IPS DF 6.9 (cell line): ENCODE measurements at regions not wholly inside any gene's neighbourhood (a gene's known extent, or its start where the extent isn't known, plus 50 kb on each side); places are given as distances from the start of the nearest gene placed in this dataset.
A peak's percentile ranks its signal among the peaks of the same experiment; 100 is the strongest.

Source experiments
- DNase-seq: peaks from one replicate; pipeline ENCODE4 v3.0.0-alpha.2; 2013; ENCODE audit warnings: low read depth, low spot score
- H3K27ac ChIP-seq: one replicate; pipeline ENCODE4 v1.5.1; 2013; ENCODE audit warnings: low read length, control low read depth
- H3K27me3 ChIP-seq: 2 replicates; pipeline ENCODE4 v1.6.1; 2013; ENCODE audit warnings: mild to moderate bottlenecking, low read length; ENCODE audit not compliant: control insufficient read depth, insufficient read depth
- H3K36me3 ChIP-seq: 2 replicates; pipeline ENCODE4 v1.6.1; 2013; ENCODE audit warnings: low read length; ENCODE audit not compliant: control insufficient read depth, insufficient read depth
- H3K4me1 ChIP-seq: 2 replicates; pipeline ENCODE4 v1.6.1; 2013; ENCODE audit warnings: low read length; ENCODE audit not compliant: control insufficient read depth, insufficient read depth
- H3K4me3 ChIP-seq: 2 replicates; pipeline ENCODE4 v1.5.1; 2013; ENCODE audit warnings: mild to moderate bottlenecking, low read length
- H3K9me3 ChIP-seq: 2 replicates; pipeline ENCODE4 v1.6.1; 2013; ENCODE audit warnings: low read length, inconsistent platforms; ENCODE audit not compliant: control insufficient read depth, insufficient read depth
- WGBS: extraction: QIAGEN DNeasy Blood & Tissue Kit; methylation state at CpG from one replicate; pipeline ENCODE4 v1.1.7; 2013; ENCODE audit warnings: mixed read lengths, missing lambda C conversion rate; ENCODE audit not compliant: insufficient read length, insufficient coverage; 5-methylcytosine and 5-hydroxymethylcytosine counted together

DNA sequence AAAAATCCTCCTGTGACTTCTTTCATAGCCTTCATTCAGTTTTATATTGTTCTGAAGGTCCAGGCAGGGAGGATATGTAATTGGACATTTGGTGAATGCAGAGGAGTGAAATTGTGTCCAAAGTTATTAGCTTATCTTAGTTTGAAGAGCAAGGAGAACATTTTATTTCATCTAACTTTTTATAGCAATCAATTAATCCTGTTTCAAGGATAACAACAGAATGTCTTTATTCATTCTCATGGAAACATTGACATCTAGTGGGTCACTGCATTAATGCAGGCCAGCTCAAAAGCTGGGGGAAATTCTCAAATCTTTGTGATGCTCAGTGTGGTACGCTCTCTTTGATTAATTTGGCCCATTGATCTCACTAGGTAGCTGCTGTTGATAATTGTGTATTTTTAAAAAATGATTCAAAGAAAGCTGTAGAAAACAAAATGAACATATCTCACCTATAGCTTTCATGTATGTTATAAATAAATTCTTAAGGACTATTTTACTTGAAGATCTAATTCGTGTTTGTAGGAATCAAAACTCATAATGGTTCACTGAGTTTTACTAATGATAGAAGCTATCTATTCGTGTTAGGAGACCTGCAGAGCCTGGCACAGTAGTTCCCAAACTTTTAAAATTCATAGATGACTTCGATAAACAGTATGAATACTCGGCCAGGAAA lies 150.8 kb upstream of the KCNMB2 start:
- no peaks in the 10 kb centered on the region for H3K27me3 ChIP-seq

GRCh38 chr3:178386401-178386800 lies 149.8 kb upstream of the KCNMB2 start:
- no peak overlapping the region for H3K27ac ChIP-seq

More for the DNA sequence above, 150.8 kb upstream of the KCNMB2 start:
- H3K36me3 ChIP-seq, result no peaks in the 10 kb centered on the region
- WGBS, result no CpG with 5 or more reads among the region's 5 CpGs
- H3K27ac ChIP-seq, result no peak overlapping the region
- no peaks in the 10 kb centered on the region for H3K9me3 ChIP-seq
- H3K4me3 ChIP-seq, result no peak overlapping the region
- no peaks in the 10 kb centered on the region for H3K4me1 ChIP-seq
- peak; percentile 18 for DNase-seq

GRCh38 chr3:178386880-178387279 lies 149.4 kb upstream of the KCNMB2 start:
- no peak for DNase-seq
- no CpG with 5 or more reads among the region's 1 CpG for WGBS

More at GRCh38 chr3:178386401-178386800, 149.8 kb upstream of the KCNMB2 start:
- no peak for DNase-seq
- no peaks in the 10 kb centered on the region for H3K36me3 ChIP-seq
- WGBS, result no CpG with 5 or more reads among the region's 5 CpGs
- no peak overlapping the region for H3K4me3 ChIP-seq
- H3K4me1 ChIP-seq, result no peaks in the 10 kb centered on the region
- H3K9me3 ChIP-seq, result no peaks in the 10 kb centered on the region
- no peaks in the 10 kb centered on the region for H3K27me3 ChIP-seq

GRCh38 chr3:178388473-178388872 lies 147.8 kb upstream of the KCNMB2 start:
- DNase-seq, result no peak
- Histone ChIP-seq H3K4me3 (no peak overlapping the region), H3K9me3 (no peaks in the 10 kb centered on the region), H3K27me3 (no peaks in the 10 kb centered on the region), H3K4me1 (no peaks in the 10 kb centered on the region), H3K36me3 (no peaks in the 10 kb centered on the region), H3K27ac (no peak overlapping the region)
- WGBS, result no CpG with 5 or more reads among the region's 2 CpGs

More at GRCh38 chr3:178386880-178387279, 149.4 kb upstream of the KCNMB2 start:
- no peaks in the 10 kb centered on the region for H3K4me1 ChIP-seq
- H3K9me3 ChIP-seq, result no peaks in the 10 kb centered on the region
- no peak overlapping the region for H3K27ac ChIP-seq
- no peak overlapping the region for H3K4me3 ChIP-seq
- H3K27me3 ChIP-seq, result no peaks in the 10 kb centered on the region
- no peaks in the 10 kb centered on the region for H3K36me3 ChIP-seq

- H3K4me3 ChIP-seq, result no peak overlapping the region
- no CpG with 5 or more reads among the region's 1 CpG for WGBS
- H3K27me3 ChIP-seq, result no peaks in the 10 kb centered on the region
- H3K4me1 ChIP-seq, result no peaks in the 10 kb centered on the region
- no peaks in the 10 kb centered on the region for H3K9me3 ChIP-seq
- H3K27ac ChIP-seq, result no peak overlapping the region
- DNase-seq, result no peak
- no peaks in the 10 kb centered on the region for H3K36me3 ChIP-seq
Observed at GRCh38 chr3:178389258-178389657, 147.0 kb upstream of the KCNMB2 start.

DNA sequence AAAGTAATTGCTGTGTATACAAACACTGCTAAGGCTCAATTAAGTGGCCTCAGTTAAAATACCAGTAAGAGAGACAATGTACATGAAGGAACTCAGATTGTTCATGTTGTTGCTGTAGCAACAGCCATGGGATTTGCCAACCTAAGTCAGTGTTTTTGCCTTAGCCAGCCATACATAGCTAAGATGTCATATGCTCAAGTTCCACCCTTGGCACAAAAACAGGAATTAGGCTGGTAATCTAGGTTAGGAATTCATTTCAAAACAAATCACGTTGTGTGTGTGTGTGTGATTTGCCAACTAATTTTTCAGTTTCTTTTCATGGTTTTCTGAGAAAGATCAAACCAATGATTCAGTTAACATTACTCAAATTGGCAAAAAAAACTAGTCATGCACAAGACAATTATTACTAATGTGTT lies 143.7 kb upstream of the KCNMB2 start:
- WGBS, result no CpG with 5 or more reads among the region's 1 CpG

GRCh38 chr3:178393146-178393545 lies 143.1 kb upstream of the KCNMB2 start:
- H3K4me1 ChIP-seq, result no peaks in the 10 kb centered on the region
- no peaks in the 10 kb centered on the region for H3K36me3 ChIP-seq
- no peaks in the 10 kb centered on the region for H3K27me3 ChIP-seq
- no CpG with 5 or more reads among the region's 1 CpG for WGBS
- DNase-seq, result no peak
- no peak overlapping the region for H3K4me3 ChIP-seq
- H3K9me3 ChIP-seq, result no peaks in the 10 kb centered on the region
- H3K27ac ChIP-seq, result no peak overlapping the region

More for the DNA sequence above, 143.7 kb upstream of the KCNMB2 start:
- no peak overlapping the region for H3K4me3 ChIP-seq
- no peaks in the 10 kb centered on the region for H3K27me3 ChIP-seq
- no peak for DNase-seq
- no peaks in the 10 kb centered on the region for H3K4me1 ChIP-seq
- no peak overlapping the region for H3K27ac ChIP-seq
- no peaks in the 10 kb centered on the region for H3K36me3 ChIP-seq
- no peaks in the 10 kb centered on the region for H3K9me3 ChIP-seq

GRCh38 chr3:178393824-178394223 lies 142.4 kb upstream of the KCNMB2 start:
- H3K36me3 ChIP-seq, result no peaks in the 10 kb centered on the region
- H3K27ac ChIP-seq, result no peak overlapping the region
- no peaks in the 10 kb centered on the region for H3K27me3 ChIP-seq
- no peaks in the 10 kb centered on the region for H3K4me1 ChIP-seq
- DNase-seq, result no peak
- no peaks in the 10 kb centered on the region for H3K9me3 ChIP-seq
- no peak overlapping the region for H3K4me3 ChIP-seq

GRCh38 chr3:178396318-178396717 lies 139.9 kb upstream of the KCNMB2 start:
- Histone ChIP-seq H3K9me3 (no peaks in the 10 kb centered on the region), H3K4me3 (no peak overlapping the region), H3K27ac (no peak overlapping the region), H3K27me3 (no peaks in the 10 kb centered on the region), H3K4me1 (no peaks in the 10 kb centered on the region), H3K36me3 (no peaks in the 10 kb centered on the region)
- no CpG with 5 or more reads among the region's 2 CpGs for WGBS
- DNase-seq, result no peak

- no peak for DNase-seq
- no peaks in the 10 kb centered on the region for H3K9me3 ChIP-seq
- no peak overlapping the region for H3K4me3 ChIP-seq
- H3K27me3 ChIP-seq, result no peaks in the 10 kb centered on the region
- no peaks in the 10 kb centered on the region for H3K4me1 ChIP-seq
- WGBS, result no CpG with 5 or more reads among the region's 2 CpGs
- H3K36me3 ChIP-seq, result no peaks in the 10 kb centered on the region
- no peak overlapping the region for H3K27ac ChIP-seq
Observed at GRCh38 chr3:178397202-178397601, 139.0 kb upstream of the KCNMB2 start.

DNA sequence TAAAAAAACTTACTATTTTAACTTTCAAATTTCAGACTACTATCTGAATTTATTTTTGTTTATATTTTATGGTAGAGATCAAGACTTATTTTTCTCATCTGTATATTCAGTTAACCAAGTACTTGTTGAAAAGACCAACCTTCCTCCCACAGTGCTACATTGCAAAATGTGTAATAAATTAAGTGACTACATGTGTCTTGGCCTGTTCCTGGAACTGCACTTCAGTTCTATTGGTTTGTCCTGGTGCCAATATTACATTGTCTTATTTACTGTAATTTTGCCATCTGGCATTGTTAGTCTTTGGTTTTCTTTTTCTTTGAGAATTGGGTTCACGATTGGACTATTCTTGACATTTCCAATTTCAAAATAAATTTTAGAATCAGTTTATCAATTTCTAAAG lies 138.4 kb upstream of the KCNMB2 start:
- Histone ChIP-seq H3K36me3 (no peaks in the 10 kb centered on the region), H3K27ac (no peak overlapping the region), H3K27me3 (no peaks in the 10 kb centered on the region), H3K4me1 (no peaks in the 10 kb centered on the region), H3K9me3 (no peaks in the 10 kb centered on the region), H3K4me3 (no peak overlapping the region)
- no CpG with 5 or more reads among the region's 1 CpG for WGBS
- DNase-seq, result no peak
